H1 (cell line): ENCODE measurements at regions not wholly inside any gene's neighbourhood (a gene's known extent, or its start where the extent isn't known, plus 50 kb on each side); places are given as distances from the start of the nearest gene placed in this dataset.

Experiments used
- E2F6 ChIP-seq: IDR thresholded peaks from 2 replicates; pipeline ENCODE4 v1.6.1; 2012; ENCODE audit warnings: inconsistent platforms
- FOSL1 ChIP-seq: IDR thresholded peaks from 2 replicates; pipeline ENCODE4 v1.6.1; 2011; ENCODE audit warnings: mild to moderate bottlenecking, low read depth, low read length, moderate library complexity; ENCODE audit not compliant: insufficient read depth
- JUN ChIP-seq: IDR thresholded peaks from 2 replicates; pipeline ENCODE4 v1.6.1; 2011; ENCODE audit warnings: low read depth, mild to moderate bottlenecking, improper control_type of control experiment, low read length
- SIN3A ChIP-seq, 2 experiments: IDR thresholded peaks in 1 of 2; conservative IDR thresholded peaks in 1 of 2; 2 replicates each; pipeline ENCODE4 v1.6.1; 2011 to 2012; ENCODE audit warnings: low read length in 2 of 2, improper control_type of control experiment in 1 of 2, low read depth in 1 of 2, mild to moderate bottlenecking in 1 of 2
- SRF ChIP-seq: IDR thresholded peaks from 2 replicates; pipeline ENCODE4 v1.6.1; 2011; ENCODE audit warnings: mild to moderate bottlenecking, low read depth, low read length, moderate library complexity
- TAF7 ChIP-seq: optimal IDR thresholded peaks from 2 replicates; pipeline ENCODE3; 2011; ENCODE audit warnings: low read depth, mild to moderate bottlenecking, inconsistent platforms, low read length, moderate library complexity, borderline replicate concordance

GRCh38 chr10:56633876-56634452, 272.9 kb upstream of the ZWINT start (continued):
- no peak for TF ChIP-seq TAF7
- TF ChIP-seq FOSL1, result no peak
- TF ChIP-seq SRF, result no peak
- TF ChIP-seq SIN3A (conservative IDR thresholded peaks at IDR 0.05 in 1 of 2, IDR thresholded peaks at IDR 0.05 in 1 of 2; ENCODE audit: low read depth in 1 of 2, low read length in 2 of 2), result no peak
- no peak for TF ChIP-seq E2F6
- no peak for TF ChIP-seq JUN
